NT2/D1 (cell line): ENCODE measurements at regions not wholly inside any gene's neighbourhood (a gene's known extent, or its start where the extent isn't known, plus 50 kb on each side); places are given as distances from the start of the nearest gene placed in this dataset.

Experiments used
- DNase-seq: peaks from one replicate; pipeline ENCODE4 v3.0.0-alpha.2; 2011; ENCODE audit warnings: low read depth, low spot score
- H3K27me3 ChIP-seq: 2 replicates; pipeline ENCODE4 v1.6.0; 2011; ENCODE audit warnings: mild to moderate bottlenecking; ENCODE audit not compliant: insufficient read length, insufficient read depth
- H3K36me3 ChIP-seq: 2 replicates; pipeline ENCODE4 v1.6.1; 2011; ENCODE audit warnings: mild to moderate bottlenecking, low read length, mixed read lengths; ENCODE audit not compliant: insufficient read depth, insufficient read length
- H3K4me1 ChIP-seq: 2 replicates; pipeline ENCODE4 v1.5.1; 2011; ENCODE audit not compliant: insufficient read depth, insufficient read length
- H3K4me3 ChIP-seq: 2 replicates; pipeline ENCODE4 v1.5.1; 2011; ENCODE audit warnings: low read depth; ENCODE audit not compliant: insufficient read length
- H3K9ac ChIP-seq: 2 replicates; pipeline ENCODE4 v1.6.0; 2011; ENCODE audit warnings: low read depth; ENCODE audit not compliant: insufficient read length
- H3K9me3 ChIP-seq: 2 replicates; pipeline ENCODE4 v1.5.1; 2011; ENCODE audit warnings: mild to moderate bottlenecking, low read length; ENCODE audit not compliant: insufficient read depth
- SUZ12 ChIP-seq: IDR thresholded peaks from 2 replicates; pipeline ENCODE4 v1.6.1; 2011; ENCODE audit not compliant: insufficient read length, insufficient read depth; ENCODE audit errors: extremely low read depth
- YY1 ChIP-seq: IDR thresholded peaks from 2 replicates; pipeline ENCODE4 v1.6.1; 2011; ENCODE audit not compliant: insufficient read length, insufficient read depth
- ZNF274 ChIP-seq: IDR thresholded peaks from 2 replicates; pipeline ENCODE4 v1.6.1; 2011; ENCODE audit warnings: mild to moderate bottlenecking, low read depth, low read length

DNA sequence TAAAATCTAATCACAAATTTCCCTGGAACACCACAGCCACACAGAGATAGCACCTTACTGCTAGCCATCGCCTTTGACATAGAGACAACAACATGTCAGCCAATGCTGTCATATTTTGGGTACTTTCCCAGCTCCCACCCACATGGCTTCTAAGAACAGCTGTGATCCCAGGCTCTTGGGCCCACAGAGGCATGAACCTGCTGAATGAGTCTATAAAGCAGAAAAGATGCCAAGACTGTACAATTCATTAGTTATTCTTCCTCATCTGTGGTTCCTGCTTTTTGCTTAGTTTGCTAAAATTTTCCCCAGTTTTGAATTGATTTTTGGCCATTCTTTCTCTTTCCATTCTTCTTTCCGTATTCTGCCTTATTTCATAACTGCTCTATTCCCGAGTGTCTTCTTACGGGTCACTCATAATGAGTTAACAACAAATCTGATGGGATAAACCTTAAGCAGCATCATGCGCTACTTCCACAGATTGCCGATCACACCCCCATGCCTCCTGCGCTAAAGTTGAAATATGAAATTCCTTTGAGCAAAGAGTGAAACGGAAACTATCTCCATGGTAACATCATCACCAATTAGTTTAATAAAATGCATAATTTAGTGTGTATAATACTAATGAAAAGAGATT is 327.3 kb upstream of the HSF2 start:
- H3K36me3 ChIP-seq: no peaks in the 10 kb centered on the region
- no peaks in the 10 kb centered on the region for H3K4me1 ChIP-seq
- DNase-seq: no peak
- no peak for TF ChIP-seq ZNF274
- no peak for TF ChIP-seq YY1
- TF ChIP-seq SUZ12: no peak
- no peaks in the 10 kb centered on the region for H3K9me3 ChIP-seq
- no peak overlapping the region for H3K4me3 ChIP-seq
- H3K27me3 ChIP-seq: no peaks in the 10 kb centered on the region
- no peak overlapping the region for H3K9ac ChIP-seq

DNA sequence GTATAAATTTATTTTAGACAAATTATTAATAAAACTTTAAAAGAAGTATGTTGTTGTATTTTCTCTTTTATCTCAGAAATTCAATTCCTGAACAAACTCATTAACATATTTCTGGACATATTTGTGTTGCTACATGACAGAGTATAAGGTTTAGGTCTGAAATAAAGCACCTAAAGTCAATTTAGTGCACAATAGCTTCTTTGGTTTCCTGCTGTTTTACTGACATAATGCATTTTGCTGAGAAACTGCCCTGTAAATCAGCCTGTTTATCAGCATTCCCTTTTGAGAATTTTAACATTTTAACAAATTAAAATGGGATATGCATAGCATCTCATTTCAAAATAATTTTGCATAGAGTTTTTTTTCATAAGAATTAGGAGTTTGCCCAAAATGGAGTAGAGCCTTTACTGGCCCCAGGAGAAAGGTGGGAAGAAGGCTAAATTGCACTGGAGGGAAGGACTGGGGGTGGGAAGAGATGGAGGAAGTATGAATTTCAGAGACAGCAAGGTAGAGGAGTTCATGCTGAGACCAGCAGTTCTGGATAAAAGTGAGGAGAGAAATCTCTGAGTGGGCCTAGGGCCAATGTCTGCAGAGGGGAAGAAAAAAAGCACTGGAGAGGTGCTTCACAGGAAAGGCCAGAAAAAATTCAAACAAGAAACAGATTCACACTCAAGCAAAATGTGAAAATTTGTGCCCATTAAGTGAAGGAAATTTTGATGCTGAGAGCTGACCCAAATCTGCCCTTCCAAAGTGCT is 324.2 kb upstream of the HSF2 start:
- H3K27me3 ChIP-seq: no peaks in the 10 kb centered on the region
- no peak overlapping the region for H3K4me3 ChIP-seq
- no peak for DNase-seq
- H3K4me1 ChIP-seq: no peaks in the 10 kb centered on the region
- TF ChIP-seq YY1 (no peak), ZNF274 (no peak), SUZ12 (no peak)
- no peak overlapping the region for H3K9ac ChIP-seq
- H3K9me3 ChIP-seq: no peaks in the 10 kb centered on the region
- no peaks in the 10 kb centered on the region for H3K36me3 ChIP-seq

DNA sequence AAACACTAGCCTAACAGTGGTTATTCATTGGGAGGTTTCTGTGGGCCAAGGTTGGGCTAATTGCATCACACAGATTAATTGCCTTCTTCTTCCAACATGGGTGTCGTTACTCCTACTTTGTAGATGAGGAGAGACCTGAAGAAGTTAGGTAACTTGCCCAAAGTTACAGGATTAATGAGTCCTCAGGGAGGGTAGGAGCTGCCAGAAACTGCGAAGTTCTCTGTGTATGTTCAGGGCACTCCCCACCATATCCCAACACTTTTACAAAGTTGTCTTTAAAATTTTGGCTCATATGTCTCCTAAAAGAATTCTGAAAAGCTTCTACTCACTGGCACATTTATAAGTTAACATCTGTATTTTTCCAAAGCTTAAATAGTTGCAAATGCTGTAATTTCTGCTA is 323.5 kb upstream of the HSF2 start:
- Histone ChIP-seq H3K4me1 (no peaks in the 10 kb centered on the region), H3K36me3 (no peaks in the 10 kb centered on the region), H3K9me3 (no peaks in the 10 kb centered on the region), H3K9ac (no peak overlapping the region), H3K27me3 (no peaks in the 10 kb centered on the region), H3K4me3 (no peak overlapping the region)
- no peak for DNase-seq
- TF ChIP-seq YY1 (no peak), ZNF274 (no peak), SUZ12 (no peak)

DNA sequence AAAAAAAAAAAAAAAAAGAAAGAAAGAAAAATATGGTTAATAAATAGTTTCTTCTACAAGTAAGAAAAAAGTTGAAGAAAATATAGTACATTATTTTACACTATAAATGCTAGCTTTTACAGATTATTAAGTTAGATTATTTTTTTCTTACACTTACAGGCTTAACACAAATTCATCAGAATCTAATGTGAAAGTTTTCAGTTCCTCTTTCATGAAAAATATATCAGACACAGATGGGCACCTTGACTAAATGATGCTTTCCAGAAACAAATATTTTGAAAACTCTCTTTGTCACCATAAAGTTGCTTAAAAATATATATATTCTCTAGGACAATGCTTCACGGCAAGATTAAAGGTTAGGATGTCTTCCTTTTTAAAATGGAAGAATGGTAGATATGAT is 321.8 kb upstream of the HSF2 start:
- H3K4me3 ChIP-seq: no peak overlapping the region
- H3K27me3 ChIP-seq: no peaks in the 10 kb centered on the region
- no peaks in the 10 kb centered on the region for H3K36me3 ChIP-seq
- TF ChIP-seq ZNF274 (no peak), SUZ12 (no peak), YY1 (no peak)
- no peak for DNase-seq
- H3K4me1 ChIP-seq: no peaks in the 10 kb centered on the region
- no peak overlapping the region for H3K9ac ChIP-seq
- H3K9me3 ChIP-seq: no peaks in the 10 kb centered on the region

DNA sequence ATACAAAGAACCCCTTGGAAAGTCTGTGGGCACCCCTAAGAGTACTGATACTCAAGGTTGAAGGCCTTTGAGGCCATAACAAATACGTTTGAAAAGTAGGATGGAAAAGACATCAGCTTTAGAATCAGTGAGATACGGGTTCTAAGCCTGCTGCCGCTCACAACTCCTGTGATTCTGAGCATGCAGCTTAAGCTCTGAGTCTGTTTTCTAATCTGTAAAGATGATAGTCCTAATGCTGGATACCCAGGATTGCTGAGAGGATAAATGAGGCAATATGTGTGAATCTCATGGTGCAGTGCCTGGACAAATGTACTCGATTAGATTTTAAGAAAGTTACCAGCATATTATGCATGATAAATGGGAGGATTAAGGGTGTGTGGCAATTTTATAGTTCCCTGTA is 321.0 kb upstream of the HSF2 start:
- Histone ChIP-seq H3K9me3 (no peaks in the 10 kb centered on the region), H3K4me3 (no peak overlapping the region), H3K27me3 (no peaks in the 10 kb centered on the region), H3K4me1 (no peaks in the 10 kb centered on the region), H3K9ac (no peak overlapping the region), H3K36me3 (no peaks in the 10 kb centered on the region)
- no peak for TF ChIP-seq SUZ12
- TF ChIP-seq ZNF274: no peak
- no peak for TF ChIP-seq YY1
- no peak for DNase-seq

DNA sequence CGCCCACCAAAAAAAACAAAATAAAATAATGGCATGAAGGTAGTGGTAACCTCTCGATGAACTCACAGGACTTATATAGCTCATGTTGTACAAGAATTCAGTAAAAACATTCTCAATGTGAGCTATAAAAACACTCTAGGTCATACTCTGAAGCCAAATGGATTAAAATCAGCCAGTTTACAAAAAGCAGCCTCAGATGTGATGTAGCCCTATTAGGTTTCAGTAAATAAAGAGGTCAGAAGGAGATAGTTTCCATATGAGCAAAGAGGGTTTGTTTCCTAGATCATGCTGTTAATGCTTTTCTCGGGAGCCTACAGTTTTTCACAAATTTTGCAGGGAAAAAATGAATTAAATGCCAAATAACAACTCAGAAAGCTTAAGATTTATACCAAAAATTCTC is 319.5 kb upstream of the HSF2 start:
- no peaks in the 10 kb centered on the region for H3K27me3 ChIP-seq
- H3K9me3 ChIP-seq: no peaks in the 10 kb centered on the region
- no peak overlapping the region for H3K4me3 ChIP-seq
- H3K4me1 ChIP-seq: no peaks in the 10 kb centered on the region
- H3K36me3 ChIP-seq: no peaks in the 10 kb centered on the region
- TF ChIP-seq YY1 (no peak), ZNF274 (no peak), SUZ12 (no peak)
- no peak overlapping the region for H3K9ac ChIP-seq
- no peak for DNase-seq

DNA sequence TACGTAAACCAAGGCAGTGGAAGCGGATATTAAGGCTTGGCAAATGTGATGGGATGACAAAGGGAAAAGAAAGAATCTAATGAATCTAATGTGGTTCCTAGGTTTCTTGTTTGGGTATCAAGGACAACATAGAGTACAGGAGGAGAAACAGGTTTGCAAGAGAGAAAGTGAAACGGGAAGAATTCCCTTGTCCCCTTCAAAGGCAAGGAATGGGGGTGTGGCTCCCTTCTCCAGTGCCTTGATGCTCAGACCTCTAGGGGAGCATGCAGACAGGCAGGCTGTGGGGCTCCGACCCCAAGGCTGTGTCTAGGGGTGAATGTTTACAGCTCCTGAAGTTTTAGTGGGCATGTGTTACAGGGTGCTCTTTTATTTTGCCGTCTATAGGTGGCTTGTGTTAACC is 317.5 kb upstream of the HSF2 start:
- Histone ChIP-seq H3K9ac (no peak overlapping the region), H3K9me3 (no peaks in the 10 kb centered on the region), H3K27me3 (no peaks in the 10 kb centered on the region), H3K4me1 (no peaks in the 10 kb centered on the region), H3K4me3 (no peak overlapping the region), H3K36me3 (no peaks in the 10 kb centered on the region)
- TF ChIP-seq YY1 (no peak), ZNF274 (no peak)
- DNase-seq: no peak
